HG02973 (cell line): ENCODE measurements at regions not wholly inside any gene's neighbourhood (a gene's known extent, or its start where the extent isn't known, plus 50 kb on each side); places are given as distances from the start of the nearest gene placed in this dataset.

Experiments
- ATAC-seq: cut with Tn5 transposase; IDR thresholded peaks from one replicate; pipeline ENCODE4 v1.9.1; 2021; ENCODE audit warnings: moderate library complexity; ENCODE audit not compliant: unreplicated experiment

GRCh38 chr2:58914733-58915505, 673.8 kb upstream of the FANCL start:
- ATAC-seq = no peak

DNA sequence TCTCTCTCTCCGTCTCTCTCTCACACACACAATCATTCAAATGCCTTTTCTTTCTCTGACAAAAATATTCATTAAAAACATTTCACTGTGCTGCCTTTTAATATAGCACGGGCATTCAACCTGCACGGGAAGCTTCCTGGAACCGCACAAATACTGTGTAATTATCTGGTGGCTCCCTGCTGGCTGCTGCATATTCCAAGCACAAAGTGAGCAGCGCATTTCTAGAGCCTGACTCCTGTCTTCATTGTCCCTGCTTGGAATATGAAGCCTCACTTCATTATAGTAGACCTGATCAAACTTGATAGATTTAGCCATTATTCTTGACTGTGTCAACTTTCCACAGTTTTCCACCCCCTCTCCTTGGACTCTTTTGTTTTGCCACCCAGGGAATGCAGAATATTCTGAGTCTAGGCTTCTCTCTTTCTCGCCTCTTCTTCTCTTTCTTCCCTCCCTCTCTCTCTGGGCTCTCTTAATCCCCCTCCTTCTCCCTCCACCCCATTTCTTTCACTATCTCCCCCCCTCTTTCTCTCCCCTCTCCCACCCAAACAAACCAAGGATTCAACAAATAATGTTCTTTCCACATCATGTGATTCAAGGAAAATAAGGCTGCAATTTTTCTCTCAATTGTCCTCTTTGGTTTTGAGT, 672.1 kb upstream of the FANCL start:
- no peak for ATAC-seq

- no peak for ATAC-seq
These were observed 670.8 kb upstream of the FANCL start for GRCh38 chr2:58911877-58912276.

- ATAC-seq = no peak
These were observed 667.5 kb upstream of the FANCL start for GRCh38 chr2:58908501-58909154.

- ATAC-seq = no peak
These were observed 666.5 kb upstream of the FANCL start for GRCh38 chr2:58907644-58908043.

DNA sequence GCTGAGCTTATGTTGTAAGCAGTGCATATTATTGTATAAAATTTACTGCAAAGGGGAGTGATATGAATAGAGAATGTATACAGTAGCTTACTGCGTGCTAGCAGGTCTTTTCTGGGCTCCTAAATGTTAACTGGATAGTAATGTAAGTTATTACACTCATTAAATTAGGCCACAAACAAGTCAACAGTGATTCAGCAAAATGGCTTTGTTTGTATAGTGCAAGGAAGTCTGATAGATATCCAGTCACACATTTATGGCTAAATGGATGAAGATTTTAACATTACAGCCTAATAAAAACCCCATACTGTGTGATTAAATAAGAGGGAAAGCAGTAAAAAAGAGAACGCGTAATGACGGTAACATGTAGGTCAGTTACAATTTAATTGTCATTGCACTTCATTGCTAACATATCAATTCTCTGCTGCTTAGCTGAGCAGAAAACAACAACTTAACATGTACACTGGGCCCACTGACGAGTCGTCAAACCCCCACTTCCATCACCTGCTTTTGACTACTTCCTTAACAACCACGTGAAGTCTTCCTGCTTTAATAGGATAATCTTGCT, 665.0 kb upstream of the FANCL start:
- ATAC-seq = no peak

DNA sequence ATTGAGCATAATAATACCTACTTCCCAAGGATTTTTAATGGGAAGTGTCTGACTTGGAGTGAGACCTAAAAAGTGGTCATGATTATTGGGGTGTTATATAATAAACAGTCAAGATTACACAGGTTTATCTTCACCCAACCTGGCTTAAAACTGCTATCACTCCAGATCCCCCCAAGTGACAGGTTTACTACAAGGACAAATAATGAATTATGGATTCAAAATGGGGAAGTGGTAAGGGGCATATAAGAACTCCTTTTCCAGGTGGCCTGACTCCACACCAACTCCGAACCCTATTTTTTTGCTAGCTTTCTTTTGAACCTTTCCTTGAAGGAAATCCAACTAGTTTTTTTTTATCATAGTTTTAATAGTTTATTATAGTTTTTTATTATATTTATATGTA, 663.0 kb upstream of the FANCL start:
- ATAC-seq = no peak

- ATAC-seq = no peak
These were observed 662.3 kb upstream of the FANCL start for GRCh38 chr2:58903427-58903826.

DNA sequence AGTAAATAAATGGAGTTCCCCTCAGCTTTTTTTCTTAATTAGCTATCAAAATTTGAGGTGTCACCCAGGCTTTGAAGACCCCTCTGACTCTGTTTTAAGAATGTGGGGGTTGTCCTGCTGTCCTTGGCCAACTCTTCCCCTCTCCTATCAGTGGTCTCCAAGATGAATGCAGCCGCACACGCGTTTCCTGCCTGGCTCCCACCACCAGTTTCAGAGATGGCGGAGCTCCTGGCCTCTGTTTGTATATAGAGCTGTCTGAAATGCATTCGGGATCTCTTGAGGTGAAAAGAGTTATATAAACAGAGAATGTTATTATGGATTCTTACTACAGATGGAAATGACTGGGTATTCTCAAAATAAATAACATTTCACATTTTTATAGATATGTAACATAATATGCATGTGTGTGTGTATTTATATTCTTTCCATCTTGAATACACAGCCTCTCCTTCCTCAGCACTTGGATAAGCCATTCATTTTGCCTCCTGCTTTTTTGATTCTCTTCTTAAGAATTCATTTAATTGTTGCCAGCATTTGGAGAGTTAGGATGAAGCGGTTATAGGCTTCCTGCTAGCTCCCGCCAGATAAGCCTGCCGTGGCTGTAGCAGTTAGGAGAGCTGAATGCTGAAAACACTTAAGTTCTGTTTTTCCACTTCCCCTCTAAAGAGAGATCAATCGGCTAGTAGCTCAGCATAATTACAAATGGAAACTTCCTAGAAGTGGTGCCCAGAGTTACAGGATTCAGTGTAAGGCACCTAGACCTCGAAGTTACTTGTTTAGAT, 659.3 kb upstream of the FANCL start:
- ATAC-seq = no peak

DNA sequence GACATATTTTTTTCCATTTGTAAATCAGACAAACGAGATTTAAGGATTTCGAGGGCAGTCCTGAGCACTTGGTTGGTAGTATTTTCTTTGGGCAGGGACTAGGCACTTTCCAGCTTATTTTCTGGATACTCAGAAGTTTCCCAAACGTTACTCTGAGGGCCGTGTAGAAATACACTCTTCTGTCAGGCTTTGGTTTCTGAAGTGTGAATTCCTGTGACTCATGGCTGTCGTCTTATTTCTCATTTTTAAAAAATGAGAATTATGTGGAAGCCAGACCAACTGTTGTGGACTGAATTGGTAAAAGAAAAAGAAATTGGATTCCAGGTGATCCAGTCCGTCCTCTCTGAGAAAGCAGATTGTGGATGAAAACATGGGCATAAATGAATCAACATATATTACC, 658.6 kb upstream of the FANCL start:
- ATAC-seq = no peak

- ATAC-seq = no peak
These were observed 655.5 kb upstream of the FANCL start for GRCh38 chr2:58896638-58897037.

DNA sequence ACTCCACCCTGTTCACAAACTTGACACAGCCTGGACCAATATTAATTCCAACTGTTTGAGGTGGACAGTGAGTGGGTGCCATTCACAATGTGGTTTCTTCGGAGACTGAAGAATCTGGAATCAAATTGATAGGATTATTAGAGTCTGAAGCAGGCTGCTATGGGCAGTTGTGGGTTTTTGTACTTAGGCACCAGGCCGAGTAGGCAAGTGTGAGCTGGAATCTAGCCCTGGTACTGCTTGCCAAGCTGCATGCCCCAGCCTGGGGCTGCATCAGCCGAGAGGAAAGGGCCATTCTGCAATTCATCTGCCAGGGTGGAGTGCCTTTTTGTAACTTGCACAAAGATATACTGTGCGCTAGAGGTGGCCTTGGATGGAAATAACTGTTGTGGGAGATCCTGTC, 654.7 kb upstream of the FANCL start:
- ATAC-seq = no peak

DNA sequence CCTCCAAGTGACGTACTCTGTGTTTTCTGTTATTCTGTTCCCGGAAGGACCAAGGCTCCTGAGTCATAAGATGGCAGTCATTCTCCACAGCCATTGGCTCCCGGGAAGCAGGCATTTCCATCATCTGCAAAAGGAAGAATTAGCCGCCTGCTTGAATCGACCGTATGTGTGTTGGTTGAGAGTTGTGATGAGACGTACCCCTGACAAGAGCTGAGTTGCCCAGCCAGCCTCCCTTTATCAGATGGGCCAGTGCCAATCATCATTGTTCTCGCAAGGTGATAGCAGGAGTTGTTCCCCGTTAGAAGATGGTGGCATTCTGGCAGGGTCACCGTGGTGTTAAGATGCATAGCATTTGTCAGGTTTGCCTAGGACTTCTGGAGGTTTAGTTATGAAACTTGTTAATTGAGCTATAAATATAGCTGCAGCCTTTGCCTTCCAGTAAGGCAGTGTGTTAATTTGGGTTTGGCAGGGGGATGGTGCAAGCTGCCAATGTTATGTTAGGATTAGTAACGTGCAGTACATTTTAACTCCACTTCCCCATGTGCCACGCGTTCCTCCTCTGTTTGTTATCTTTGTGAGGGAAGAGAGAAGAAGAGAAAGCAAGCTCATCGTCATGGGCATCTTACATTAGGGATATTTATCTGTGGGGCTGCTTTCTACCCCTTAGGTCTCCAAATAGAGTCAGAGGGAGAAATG, 652.7 kb upstream of the FANCL start:
- no peak for ATAC-seq

- no peak for ATAC-seq
These were observed 650.8 kb upstream of the FANCL start for GRCh38 chr2:58891828-58892377.

DNA sequence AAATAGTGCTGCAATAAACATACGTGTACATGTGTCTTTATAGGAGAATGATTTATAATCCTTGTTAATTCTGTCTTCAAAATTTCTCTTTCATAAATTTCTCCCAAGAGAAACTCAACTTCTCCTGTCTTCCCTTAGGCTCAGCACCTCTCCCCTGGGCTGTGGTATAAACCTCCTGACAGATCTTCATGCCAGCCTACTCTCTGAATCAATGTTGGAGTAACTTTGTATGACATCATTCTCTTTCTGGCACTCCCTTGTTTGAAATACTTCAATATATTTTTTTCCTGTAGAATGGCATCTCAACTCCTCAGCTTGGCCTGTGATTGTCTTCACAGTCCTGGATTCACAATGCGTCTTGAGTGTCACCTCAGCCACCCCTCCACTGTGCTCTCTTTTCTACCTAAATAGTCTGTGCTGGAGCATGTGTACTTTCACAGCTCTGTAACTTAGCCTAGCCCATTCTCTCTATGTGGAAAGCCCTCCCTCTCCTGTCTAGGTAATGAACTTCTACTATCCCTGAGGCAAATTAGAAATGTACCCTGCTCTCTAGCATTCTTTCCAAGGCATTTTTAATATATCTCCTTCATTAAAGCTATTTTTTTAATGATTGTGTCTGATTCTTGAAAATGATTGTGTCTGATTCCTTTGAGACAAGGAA, 649.9 kb upstream of the FANCL start:
- no peak for ATAC-seq

- no peak for ATAC-seq
These were observed 644.9 kb upstream of the FANCL start for GRCh38 chr2:58886009-58886408.

- no peak for ATAC-seq
These were observed 638.7 kb upstream of the FANCL start for GRCh38 chr2:58879834-58880233.

GRCh38 chr2:58878778-58879177, 637.7 kb upstream of the FANCL start:
- no peak for ATAC-seq

DNA sequence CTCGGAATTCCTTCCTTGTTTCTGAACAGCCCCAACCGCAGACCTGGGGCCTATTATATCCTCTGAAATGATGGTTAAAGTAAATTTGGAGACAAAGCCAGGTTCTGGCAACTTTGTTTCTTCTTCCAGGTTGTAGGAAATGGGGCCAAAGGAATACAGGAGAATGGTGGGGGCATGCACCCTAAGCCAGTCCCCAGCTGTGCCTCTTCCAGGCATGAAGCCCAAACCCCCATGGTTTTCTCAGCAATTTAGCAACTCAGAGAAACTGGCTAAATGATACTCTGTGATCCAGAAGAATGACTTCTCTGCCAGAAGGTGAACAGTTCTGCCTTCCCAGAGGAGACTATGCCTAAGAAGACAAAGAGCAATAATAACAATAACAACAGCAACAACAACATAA, 635.0 kb upstream of the FANCL start:
- ATAC-seq = no peak

- ATAC-seq = no peak
These were observed 634.3 kb upstream of the FANCL start for GRCh38 chr2:58875436-58875835.
